ENCODE measurements at regions not wholly inside any gene's neighbourhood (a gene's known extent, or its start where the extent isn't known, plus 50 kb on each side); places are given as distances from the start of the nearest gene placed in this dataset.

GRCh38 chr7:115338016-115338415, 416.1 kb downstream of the MDFIC start:
- TF ChIP-seq CHD2 (IDR thresholded peaks at IDR 0.05; ENCODE audit: low read length) (no peak), SP1 (IDR thresholded peaks at IDR 0.05; ENCODE audit: low read depth, low read length) (no peak), GABPA (IDR thresholded peaks at IDR 0.05; ENCODE audit: borderline replicate concordance, insufficient read depth, low read length) (no peak), YY1 (IDR thresholded peaks at IDR 0.05; ENCODE audit: low read depth, low read length) (no peak), CTCF (IDR thresholded peaks at IDR 0.05; ENCODE audit: control extremely low read depth in 1 of 3, insufficient read depth in 1 of 3, low read depth in 1 of 3, low read length in 3 of 3) (no peak), MAX (IDR thresholded peaks at IDR 0.05) (no peak), RFX5 (IDR thresholded peaks at IDR 0.05; ENCODE audit: borderline replicate concordance, low read depth, low read length) (no peak), EZH2 (IDR thresholded peaks at IDR 0.05; ENCODE audit: low read depth, low read length, severe bottlenecking) (no peak), RXRA (IDR thresholded peaks at IDR 0.05; ENCODE audit: insufficient read depth, low read depth, low read length) (no peak), FOSL1 (IDR thresholded peaks at IDR 0.05; ENCODE audit: insufficient read depth, low read depth, low read length) (no peak), POLR2A (IDR thresholded peaks at IDR 0.05; ENCODE audit: control extremely low read depth in 1 of 2, low read depth in 2 of 2, low read length in 2 of 2) (no peak), KDM5A (IDR thresholded peaks at IDR 0.05; ENCODE audit: low read length) (no peak)
